HG02763 (cell line): ENCODE measurements at regions not wholly inside any gene's neighbourhood (a gene's known extent, or its start where the extent isn't known, plus 50 kb on each side); places are given as distances from the start of the nearest gene placed in this dataset.

Experiments used
- ATAC-seq: cut with Tn5 transposase; IDR thresholded peaks from one replicate; pipeline ENCODE4 v1.9.1; 2021; ENCODE audit warnings: mild to moderate bottlenecking, moderate library complexity; ENCODE audit not compliant: unreplicated experiment

DNA sequence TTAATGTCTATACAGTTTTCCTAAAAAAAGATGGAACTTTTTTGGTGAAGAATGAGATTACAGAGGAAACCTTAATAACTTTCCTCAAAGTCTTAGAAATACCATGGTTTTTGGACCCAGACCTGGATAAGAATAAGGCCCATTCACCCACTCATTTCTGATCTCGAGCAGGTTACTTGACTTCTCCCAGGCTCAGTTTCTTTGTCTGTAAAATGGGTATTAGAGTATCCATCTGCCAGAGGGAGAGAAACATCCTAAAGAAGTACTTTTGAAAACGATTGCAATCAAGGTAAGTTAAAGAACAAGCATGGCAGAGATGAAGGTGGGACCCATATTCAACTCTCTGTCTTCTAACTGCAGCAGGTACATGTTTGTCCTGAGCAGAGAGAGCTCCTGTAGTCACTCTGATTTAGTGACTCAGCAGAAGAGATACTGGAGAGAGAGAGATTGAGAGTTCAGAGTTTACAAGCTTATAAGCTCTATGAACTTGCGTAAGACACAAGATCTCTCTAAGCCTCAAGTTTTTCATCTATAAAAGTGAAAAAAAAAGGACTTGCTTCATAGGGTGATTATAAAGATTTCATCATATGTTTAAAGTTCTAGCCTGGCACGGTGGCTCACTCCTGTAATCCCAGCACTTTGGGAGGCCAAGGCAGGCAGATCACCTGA is 379.4 kb upstream of the SGCD start:
- no peak for ATAC-seq

DNA sequence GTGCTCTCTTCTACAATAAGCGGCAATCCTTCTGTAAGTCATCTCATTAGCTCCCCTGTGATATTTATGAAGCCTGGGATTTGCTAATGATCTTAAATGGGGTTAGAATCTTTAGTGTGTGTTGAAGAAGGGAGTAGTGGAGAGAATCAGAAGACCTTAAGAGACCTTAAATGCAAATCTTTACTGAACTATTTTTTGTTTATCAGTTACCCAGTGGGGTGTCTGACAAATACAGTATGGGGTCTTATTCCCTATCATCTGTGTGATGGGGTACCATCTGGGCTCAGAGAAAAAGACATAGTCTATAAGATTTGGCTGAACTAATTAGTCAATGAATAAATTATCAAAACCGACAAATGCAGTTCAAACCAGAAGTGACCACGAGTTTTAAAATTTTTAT is 378.4 kb upstream of the SGCD start:
- ATAC-seq, result no peak

- no peak for ATAC-seq
These were observed 374.4 kb upstream of the SGCD start for GRCh38 chr5:155952486-155953089.

GRCh38 chr5:155953335-155953734 is 373.6 kb upstream of the SGCD start:
- ATAC-seq, result no peak

DNA sequence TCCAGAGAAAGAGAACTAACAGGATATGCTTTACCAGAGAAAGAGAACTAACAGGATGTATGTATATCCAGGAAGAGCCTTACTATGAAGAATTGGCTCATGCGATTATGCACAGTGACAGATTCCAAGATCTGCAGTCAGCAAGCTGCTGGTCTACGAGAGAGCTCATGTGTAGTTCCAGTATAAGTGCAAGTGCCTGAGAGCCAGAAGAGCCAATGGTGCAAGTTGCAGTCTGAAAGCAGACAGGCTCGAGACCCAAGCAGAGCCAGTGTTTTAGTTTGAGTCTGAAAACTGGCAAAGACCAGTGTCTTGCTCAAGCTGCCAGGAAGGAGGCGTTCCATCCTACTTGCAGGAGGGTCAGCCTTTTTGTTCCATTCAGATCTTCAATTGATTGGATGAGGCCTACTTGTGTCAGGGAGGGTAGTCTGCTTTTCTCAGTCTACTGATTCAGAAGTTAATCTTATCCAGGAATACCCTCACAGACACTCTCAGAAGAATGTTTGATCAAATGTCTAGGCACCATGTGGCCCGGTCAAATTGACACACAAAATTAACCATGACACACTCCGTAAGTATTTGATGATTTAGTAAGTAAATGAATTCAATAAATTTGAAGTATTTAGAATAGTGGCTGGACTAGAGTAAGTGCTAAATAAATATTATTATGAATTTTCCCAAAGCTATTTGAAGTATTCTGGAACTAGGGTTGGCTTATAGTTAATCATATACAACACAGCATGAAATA is 372.1 kb upstream of the SGCD start:
- ATAC-seq, result no peak

- no peak for ATAC-seq
These were observed 369.1 kb upstream of the SGCD start for GRCh38 chr5:155957884-155958283.

GRCh38 chr5:155959082-155959481 is 367.9 kb upstream of the SGCD start:
- no peak for ATAC-seq

DNA sequence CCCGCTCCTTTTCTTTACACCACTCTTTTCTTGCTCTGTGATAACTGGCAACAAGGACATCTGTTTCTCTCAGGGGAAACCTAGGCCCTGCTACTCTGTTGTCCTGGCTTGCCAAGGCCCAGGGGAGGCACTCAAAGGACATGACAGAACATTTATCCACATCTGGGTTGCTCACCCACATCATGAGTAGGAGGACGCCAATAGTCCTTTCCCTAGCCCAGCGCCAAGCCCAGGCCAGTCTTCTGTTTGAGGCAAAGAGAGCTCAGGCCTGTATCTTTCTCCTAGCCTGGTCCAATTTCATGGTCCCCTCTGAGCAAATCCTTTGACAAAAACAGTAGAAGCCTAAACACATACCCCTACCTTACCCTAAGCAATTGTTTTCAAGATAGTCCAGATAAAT is 366.8 kb upstream of the SGCD start:
- no peak for ATAC-seq

DNA sequence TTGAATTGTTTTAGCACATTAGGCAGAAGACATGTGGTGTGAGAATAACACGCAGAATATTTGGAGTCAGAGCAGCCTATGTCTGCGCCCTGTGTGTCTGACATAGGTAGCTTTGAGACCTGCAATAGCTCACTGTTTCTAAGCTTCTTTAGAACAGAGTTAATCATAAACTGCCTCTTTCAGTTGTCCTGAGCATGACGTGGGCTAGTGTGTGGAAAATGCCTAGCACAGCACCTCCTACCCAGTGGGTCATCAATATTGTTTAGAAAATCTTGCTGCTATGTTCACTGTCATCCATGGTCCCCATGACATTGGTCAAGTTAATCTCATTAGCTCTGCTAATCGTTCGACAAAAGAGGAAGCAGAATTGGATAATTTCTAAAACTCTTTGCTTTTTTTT is 357.4 kb upstream of the SGCD start:
- no peak for ATAC-seq

- no peak for ATAC-seq
These were observed 352.6 kb upstream of the SGCD start for GRCh38 chr5:155974369-155974768.

- ATAC-seq, result no peak
These were observed 348.1 kb upstream of the SGCD start for GRCh38 chr5:155978850-155979249.

GRCh38 chr5:155982354-155982753 is 344.6 kb upstream of the SGCD start:
- no peak for ATAC-seq

GRCh38 chr5:155983954-155984353 is 343.0 kb upstream of the SGCD start:
- ATAC-seq, result no peak

DNA sequence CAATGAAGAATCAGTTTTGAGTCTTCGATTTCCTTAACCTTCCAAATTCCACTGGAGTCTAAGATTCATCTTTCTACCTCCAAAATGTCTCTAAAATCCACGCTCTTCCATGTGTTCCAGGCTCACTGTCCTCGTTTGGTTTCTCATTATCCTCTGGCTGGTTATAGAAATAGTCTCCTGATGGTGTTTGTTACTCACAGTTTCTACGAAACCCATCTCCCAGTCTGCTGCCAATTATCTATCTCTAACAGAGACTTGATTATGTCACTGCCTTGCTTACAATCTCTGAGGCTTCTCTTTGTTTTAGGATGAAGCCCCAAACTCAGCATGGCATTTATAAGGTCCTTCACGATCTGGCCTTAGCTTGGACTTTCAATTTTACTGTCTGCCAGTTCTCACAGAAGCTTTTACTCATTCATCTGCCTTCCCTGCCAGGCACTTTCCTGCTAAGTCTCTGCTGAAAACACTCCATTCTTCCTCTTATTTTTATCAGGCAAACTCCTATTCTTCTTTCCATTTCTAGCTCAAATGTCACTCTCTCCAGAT is 339.6 kb upstream of the SGCD start:
- ATAC-seq, result no peak

DNA sequence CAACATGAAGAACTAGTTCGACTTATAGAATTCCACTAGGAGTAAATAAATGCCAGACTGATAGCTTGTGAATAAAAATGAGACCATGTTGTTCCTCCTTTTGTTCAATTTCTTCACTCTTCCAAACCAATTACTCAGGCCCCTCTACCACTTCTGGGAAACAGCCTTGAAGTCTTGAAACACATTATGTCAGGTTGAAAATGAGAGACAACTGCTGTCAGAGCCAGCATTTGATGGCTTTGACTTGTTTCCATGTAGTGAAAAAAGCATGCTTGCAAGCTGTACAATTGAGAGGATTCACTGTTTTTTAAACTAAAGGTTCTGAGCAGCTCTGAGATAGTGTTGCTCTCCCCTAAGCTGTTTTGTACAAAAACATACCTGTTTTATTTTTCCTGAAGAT is 337.1 kb upstream of the SGCD start:
- no peak for ATAC-seq

DNA sequence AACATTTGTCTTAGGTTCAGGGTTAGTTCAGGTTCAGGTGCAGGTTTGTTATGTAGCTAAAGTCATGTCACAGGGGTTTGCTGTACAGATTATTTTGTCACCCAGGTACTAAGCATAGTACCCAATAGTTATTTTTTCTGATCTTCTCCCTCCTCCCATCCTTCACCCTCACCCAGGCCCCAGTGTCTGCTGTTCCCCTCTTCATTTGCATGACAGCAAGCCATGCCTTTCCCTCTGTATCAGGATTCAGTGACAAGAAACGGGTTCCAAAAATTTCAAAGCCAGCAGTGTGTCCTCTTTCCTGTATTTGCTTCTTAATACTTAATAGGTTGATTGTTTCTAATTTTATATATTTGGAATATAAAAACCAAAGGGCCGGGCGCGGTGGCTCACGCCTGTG is 330.8 kb upstream of the SGCD start:
- no peak for ATAC-seq

DNA sequence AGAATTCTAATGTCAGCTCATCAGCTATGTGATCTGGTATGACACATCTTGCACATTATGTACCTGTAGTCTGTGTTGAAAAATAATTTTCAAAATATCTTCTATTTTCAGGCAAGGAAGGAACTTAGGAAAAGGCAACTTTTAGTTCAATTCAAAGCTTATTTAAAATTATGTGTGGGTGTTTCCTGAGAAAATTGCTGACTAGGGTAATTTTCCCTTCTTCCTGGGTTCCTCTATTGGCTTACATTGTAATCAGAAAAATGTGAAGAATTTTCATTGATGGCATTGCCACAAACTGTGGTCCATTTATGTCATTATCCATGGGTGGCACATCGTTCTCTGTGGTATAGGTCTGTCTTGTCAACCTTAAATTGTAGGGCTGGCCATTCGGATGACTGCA is 328.7 kb upstream of the SGCD start:
- ATAC-seq, result no peak

DNA sequence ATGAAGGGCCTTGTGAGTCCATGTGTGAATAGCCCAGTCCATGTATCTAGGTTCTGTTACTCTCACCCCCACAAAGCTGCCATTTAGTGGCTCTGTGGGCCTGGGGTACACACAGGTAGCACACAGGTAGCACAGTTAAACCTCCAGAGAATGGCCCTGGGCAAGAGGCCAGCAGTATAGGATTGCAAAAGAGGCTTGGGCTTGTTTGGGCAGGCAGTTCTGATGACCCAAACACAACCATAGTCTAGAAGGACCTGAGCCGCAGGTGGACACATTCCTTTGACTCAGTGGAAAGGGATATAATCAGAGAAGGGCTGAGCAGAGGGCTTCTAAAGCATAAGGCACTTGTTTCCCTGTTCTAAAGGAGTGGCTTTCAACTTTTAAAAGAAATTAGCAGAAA is 326.8 kb upstream of the SGCD start:
- no peak for ATAC-seq

DNA sequence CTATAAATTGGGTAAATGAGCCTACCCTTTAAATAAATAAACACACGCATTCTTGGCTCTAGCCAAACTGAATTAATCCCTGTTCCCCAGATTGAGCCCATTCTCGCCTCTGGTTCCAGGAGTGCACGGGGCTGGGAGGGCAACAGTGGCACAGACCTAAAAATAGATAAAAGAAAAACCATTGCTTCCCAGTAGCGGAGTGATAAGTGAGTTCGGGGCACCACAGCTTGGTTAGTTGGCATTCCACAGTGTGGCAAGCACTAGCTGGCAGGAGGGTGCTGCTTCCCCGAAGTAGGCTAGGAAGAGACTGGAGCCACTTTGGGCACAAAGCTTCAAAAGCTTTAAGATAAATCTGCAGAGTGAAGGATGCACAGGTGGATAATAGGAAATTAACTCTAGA is 322.2 kb upstream of the SGCD start:
- no peak for ATAC-seq

DNA sequence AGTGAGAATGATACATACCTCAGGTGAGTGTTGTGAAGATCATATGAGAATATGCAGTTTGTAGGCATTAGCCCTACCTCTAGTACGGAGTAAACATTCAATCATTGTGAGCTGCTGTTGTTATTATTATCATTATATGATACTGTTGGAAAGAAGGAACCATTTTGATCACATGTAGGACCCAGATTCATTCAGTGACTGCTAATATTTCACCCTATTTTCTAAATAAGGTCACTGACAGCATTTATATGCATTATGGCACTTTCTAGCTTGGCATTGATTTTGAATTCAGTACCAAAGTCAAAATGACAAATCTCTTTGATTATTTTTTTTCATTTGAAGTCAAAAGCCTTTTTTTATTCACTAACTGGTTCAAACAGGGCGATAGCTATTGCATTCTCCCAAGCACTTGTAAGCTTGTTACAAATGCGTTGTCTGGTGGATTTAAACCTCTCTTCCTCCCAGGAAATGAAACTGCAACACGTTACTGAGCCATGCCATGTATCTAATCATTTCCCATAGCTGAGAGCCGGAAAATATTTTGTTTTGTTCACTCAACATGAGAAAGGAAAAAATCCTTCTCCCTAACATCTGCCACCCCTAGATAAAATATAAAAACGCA is 320.8 kb upstream of the SGCD start:
- no peak for ATAC-seq

DNA sequence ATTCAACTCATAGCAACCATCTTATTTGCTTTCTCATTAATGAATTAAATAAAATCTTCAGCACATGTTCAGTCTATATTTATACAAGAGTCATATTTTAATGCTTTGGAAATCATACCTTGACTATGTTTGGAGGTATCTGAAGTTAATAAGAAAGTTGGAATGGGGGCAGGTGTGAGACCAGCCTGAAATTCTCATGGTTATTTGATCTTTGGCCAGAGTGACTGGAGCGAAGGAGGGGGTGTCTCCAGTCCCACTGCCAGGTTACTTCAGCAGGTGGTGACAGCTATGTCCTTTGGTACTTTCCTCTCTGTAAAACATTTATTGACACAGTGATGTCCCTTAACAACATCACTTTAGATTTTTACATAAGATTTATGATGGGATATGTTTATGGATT is 318.1 kb upstream of the SGCD start:
- no peak for ATAC-seq

- no peak for ATAC-seq
These were observed 317.4 kb upstream of the SGCD start for GRCh38 chr5:156009583-156009982.
